Keratinocyte (primary cell): ENCODE measurements at regions not wholly inside any gene's neighbourhood (a gene's known extent, or its start where the extent isn't known, plus 50 kb on each side); places are given as distances from the start of the nearest gene placed in this dataset.

Source experiments
- CTCF ChIP-seq, 3 experiments: IDR thresholded peaks in 1 of 3; conservative IDR thresholded peaks in 1 of 3; optimal IDR thresholded peaks in 1 of 3; 2 replicates in 2 of 3; 3 replicates in 1 of 3; pipeline versions ENCODE3 to v1.5.1; 2011; ENCODE audit warnings: low read length in 3 of 3, mild to moderate bottlenecking in 3 of 3, moderate library complexity in 2 of 3, control low read depth in 1 of 3, inconsistent platforms in 1 of 3; ENCODE audit not compliant: insufficient read depth in 2 of 3; ENCODE audit errors: extremely low read depth in 1 of 3
- EZH2 ChIP-seq: IDR thresholded peaks from one replicate; pipeline ENCODE4 v1.6.1; 2012; ENCODE audit warnings: inconsistent platforms, mild to moderate bottlenecking, low read length, moderate library complexity

GRCh38 chr13:79245937-79246577 lies 160.0 kb downstream of the RBM26 start:
- TF ChIP-seq CTCF (optimal IDR thresholded peaks at IDR 0.05 in 1 of 3, IDR thresholded peaks at IDR 0.05 in 1 of 3, conservative IDR thresholded peaks at IDR 0.05 in 1 of 3; ENCODE audit: extremely low read depth in 1 of 3, insufficient read depth in 2 of 3, low read length in 3 of 3) (no peak), EZH2 (no peak)
